DMS 273 treated with DMSO at 0.1 percent for 48 hours (cell line): ENCODE measurements at regions not wholly inside any gene's neighbourhood (a gene's known extent, or its start where the extent isn't known, plus 50 kb on each side); places are given as distances from the start of the nearest gene placed in this dataset.

Source experiments
- DNase-seq: peaks from one replicate; lab custom pipeline; 2025; lab: John Stamatoyannopoulos, UW

- no peak for DNase-seq
Measured at GRCh38 chr6:129967427-129967826, 51.0 kb upstream of the L3MBTL3 start.

- no peak for DNase-seq
Measured at GRCh38 chr6:129966125-129966524, 52.3 kb upstream of the L3MBTL3 start.

GRCh38 chr6:129965096-129965495, 53.3 kb upstream of the L3MBTL3 start:
- no peak for DNase-seq

- no peak for DNase-seq
Measured at GRCh38 chr6:129959358-129959930, 58.9 kb upstream of the L3MBTL3 start.

- DNase-seq: no peak
Measured at GRCh38 chr6:129957941-129958898, 60.2 kb upstream of the L3MBTL3 start.

GRCh38 chr6:129955584-129955983, 62.8 kb upstream of the L3MBTL3 start:
- DNase-seq: no peak

- no peak for DNase-seq
Measured at GRCh38 chr6:129954749-129955431, 63.5 kb upstream of the L3MBTL3 start.

- DNase-seq: no peak
Measured at GRCh38 chr6:129947797-129948196, 70.6 kb upstream of the L3MBTL3 start.

- DNase-seq: no peak
Measured at GRCh38 chr6:129946439-129947140, 71.8 kb upstream of the L3MBTL3 start.

- no peak for DNase-seq
Measured at GRCh38 chr6:129943637-129944271, 74.6 kb upstream of the L3MBTL3 start.

- DNase-seq: no peak
Measured at GRCh38 chr6:129940454-129941195, 77.8 kb upstream of the L3MBTL3 start.

- no peak for DNase-seq
Measured at GRCh38 chr6:129938249-129939020, 77.3 kb upstream of the TMEM244 start.

- peak; percentile 12 for DNase-seq
Measured at GRCh38 chr6:129936329-129937165, 75.4 kb upstream of the TMEM244 start.

- no peak for DNase-seq
Measured at GRCh38 chr6:129932321-129932720, 71.2 kb upstream of the TMEM244 start.

GRCh38 chr6:129929433-129929832, 68.3 kb upstream of the TMEM244 start:
- no peak for DNase-seq

- DNase-seq: no peak
Measured at GRCh38 chr6:129923530-129924250, 62.6 kb upstream of the TMEM244 start.

- no peak for DNase-seq
Measured at GRCh38 chr6:129921169-129921817, 60.2 kb upstream of the TMEM244 start.
